Endothelial cell of umbilical vein (primary cell): ENCODE measurements at regions not wholly inside any gene's neighbourhood (a gene's known extent, or its start where the extent isn't known, plus 50 kb on each side); places are given as distances from the start of the nearest gene placed in this dataset.
"Not testable (repeated sequence)": the region's sequence is repeated elsewhere in the genome, so short reads cannot be mapped to it uniquely, and the experiment has no call there.

Experiments used
- CTCF ChIP-seq, 2 donors: IDR thresholded peaks; 1 replicate in 1 of 2; 2 replicates in 1 of 2; pipeline ENCODE4 v1.5.1; 2011; ENCODE audit warnings: low read length in 2 of 2, mild to moderate bottlenecking in 2 of 2, moderate library complexity in 2 of 2, control low read depth in 1 of 2, inconsistent platforms in 1 of 2, low read depth in 1 of 2; ENCODE audit not compliant: insufficient read depth in 1 of 2; ENCODE audit errors: extremely low read depth in 1 of 2
- POLR2A ChIP-seq: IDR thresholded peaks from 2 replicates; pipeline ENCODE4 v1.6.1; 2012; ENCODE audit warnings: low read depth, mild to moderate bottlenecking, control low read depth, low read length

GRCh38 chr16:29305018-29305417 lies 101.5 kb downstream of the NPIPB11 start:
- TF ChIP-seq CTCF (IDR thresholded peaks at IDR 0.05; ENCODE audit: extremely low read depth in 1 of 2, insufficient read depth in 1 of 2, low read depth in 1 of 2, low read length in 2 of 2); POLR2A: not testable (repeated sequence)
